A549 (cell line): ENCODE measurements at regions not wholly inside any gene's neighbourhood (a gene's known extent, or its start where the extent isn't known, plus 50 kb on each side); places are given as distances from the start of the nearest gene placed in this dataset.

ENCODE experiments used
- ESRRA ChIP-seq: fragments of 150-350 bp; IDR thresholded peaks from 2 replicates; pipeline ENCODE4 v1.6.1; 2014; ENCODE audit warnings: mild to moderate bottlenecking, low read length, borderline replicate concordance
- GATA3 ChIP-seq: IDR thresholded peaks from 2 replicates; pipeline ENCODE4 v1.6.1; 2012; ENCODE audit warnings: borderline replicate concordance
- NR3C1 ChIP-seq: fragments of >200 bp; sonication (Bioruptor Twin); formaldehyde crosslinking; IDR thresholded peaks from 3 replicates; pipeline ENCODE4 v1.6.1; 2017
- SREBF2 ChIP-seq: fragments of 450-650 bp; IDR thresholded peaks from 2 replicates; pipeline ENCODE4 v1.6.1; 2014; ENCODE audit warnings: mild to moderate bottlenecking, moderate library complexity
- ZC3H11A ChIP-seq: fragments of 450-650 bp; IDR thresholded peaks from 2 replicates; pipeline ENCODE4 v1.6.1; 2014; ENCODE audit warnings: antibody characterized with exemption, mild to moderate bottlenecking
- TF ChIP-seq, protein P1 (sequence below): fragments of >200 bp; sonication (Bioruptor Twin); formaldehyde crosslinking; IDR thresholded peaks from 3 replicates; pipeline ENCODE4 v1.5.1; 2016
- TF ChIP-seq, protein P2 (sequence below): fragments of 200-600 bp; sonication (generic); IDR thresholded peaks from 2 replicates; pipeline ENCODE4 v1.6.1; 2016; ENCODE audit warnings: antibody characterized with exemption, mild to moderate bottlenecking, moderate library complexity
- TF ChIP-seq, protein P3 (sequence below): fragments of 450-650 bp; IDR thresholded peaks from 2 replicates; pipeline ENCODE4 v1.6.1; 2014; ENCODE audit warnings: antibody characterized with exemption
- TF ChIP-seq, protein P4 (sequence below): IDR thresholded peaks from 2 replicates; pipeline ENCODE4 v1.6.1; 2012

DNA sequence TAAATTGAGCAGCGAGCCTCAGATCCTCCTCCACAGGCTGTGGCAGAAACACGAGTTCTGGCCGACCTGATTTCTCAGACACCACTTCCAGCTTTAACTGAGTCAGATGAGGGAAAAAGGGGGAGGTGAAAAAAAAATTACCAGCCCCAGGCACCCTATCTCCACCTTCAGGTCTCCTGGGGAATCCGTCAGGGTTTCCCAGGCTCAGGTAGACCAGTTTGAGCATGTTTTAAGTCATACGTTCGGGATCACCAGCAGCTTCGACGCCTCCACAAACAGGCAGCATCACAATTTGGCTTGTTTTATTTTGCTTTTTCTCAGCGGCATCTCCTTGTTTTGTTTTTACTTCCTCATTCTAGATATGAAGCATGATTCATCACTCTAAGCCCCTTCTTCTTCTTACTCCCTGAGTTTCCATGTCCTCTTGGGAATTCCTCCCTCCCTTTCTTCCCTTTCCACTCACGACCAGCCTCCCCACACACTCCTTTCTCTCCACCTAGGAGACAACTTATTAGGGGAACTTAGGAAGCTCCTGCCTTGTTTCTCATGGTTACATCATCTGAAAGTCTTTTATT is 190.1 kb downstream of the ZNF621 start:
- TF ChIP-seq, protein P1, sequence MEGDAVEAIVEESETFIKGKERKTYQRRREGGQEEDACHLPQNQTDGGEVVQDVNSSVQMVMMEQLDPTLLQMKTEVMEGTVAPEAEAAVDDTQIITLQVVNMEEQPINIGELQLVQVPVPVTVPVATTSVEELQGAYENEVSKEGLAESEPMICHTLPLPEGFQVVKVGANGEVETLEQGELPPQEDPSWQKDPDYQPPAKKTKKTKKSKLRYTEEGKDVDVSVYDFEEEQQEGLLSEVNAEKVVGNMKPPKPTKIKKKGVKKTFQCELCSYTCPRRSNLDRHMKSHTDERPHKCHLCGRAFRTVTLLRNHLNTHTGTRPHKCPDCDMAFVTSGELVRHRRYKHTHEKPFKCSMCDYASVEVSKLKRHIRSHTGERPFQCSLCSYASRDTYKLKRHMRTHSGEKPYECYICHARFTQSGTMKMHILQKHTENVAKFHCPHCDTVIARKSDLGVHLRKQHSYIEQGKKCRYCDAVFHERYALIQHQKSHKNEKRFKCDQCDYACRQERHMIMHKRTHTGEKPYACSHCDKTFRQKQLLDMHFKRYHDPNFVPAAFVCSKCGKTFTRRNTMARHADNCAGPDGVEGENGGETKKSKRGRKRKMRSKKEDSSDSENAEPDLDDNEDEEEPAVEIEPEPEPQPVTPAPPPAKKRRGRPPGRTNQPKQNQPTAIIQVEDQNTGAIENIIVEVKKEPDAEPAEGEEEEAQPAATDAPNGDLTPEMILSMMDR = no peak
- no peak for TF ChIP-seq GATA3
- TF ChIP-seq, protein P2, sequence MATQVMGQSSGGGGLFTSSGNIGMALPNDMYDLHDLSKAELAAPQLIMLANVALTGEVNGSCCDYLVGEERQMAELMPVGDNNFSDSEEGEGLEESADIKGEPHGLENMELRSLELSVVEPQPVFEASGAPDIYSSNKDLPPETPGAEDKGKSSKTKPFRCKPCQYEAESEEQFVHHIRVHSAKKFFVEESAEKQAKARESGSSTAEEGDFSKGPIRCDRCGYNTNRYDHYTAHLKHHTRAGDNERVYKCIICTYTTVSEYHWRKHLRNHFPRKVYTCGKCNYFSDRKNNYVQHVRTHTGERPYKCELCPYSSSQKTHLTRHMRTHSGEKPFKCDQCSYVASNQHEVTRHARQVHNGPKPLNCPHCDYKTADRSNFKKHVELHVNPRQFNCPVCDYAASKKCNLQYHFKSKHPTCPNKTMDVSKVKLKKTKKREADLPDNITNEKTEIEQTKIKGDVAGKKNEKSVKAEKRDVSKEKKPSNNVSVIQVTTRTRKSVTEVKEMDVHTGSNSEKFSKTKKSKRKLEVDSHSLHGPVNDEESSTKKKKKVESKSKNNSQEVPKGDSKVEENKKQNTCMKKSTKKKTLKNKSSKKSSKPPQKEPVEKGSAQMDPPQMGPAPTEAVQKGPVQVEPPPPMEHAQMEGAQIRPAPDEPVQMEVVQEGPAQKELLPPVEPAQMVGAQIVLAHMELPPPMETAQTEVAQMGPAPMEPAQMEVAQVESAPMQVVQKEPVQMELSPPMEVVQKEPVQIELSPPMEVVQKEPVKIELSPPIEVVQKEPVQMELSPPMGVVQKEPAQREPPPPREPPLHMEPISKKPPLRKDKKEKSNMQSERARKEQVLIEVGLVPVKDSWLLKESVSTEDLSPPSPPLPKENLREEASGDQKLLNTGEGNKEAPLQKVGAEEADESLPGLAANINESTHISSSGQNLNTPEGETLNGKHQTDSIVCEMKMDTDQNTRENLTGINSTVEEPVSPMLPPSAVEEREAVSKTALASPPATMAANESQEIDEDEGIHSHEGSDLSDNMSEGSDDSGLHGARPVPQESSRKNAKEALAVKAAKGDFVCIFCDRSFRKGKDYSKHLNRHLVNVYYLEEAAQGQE = no peak
- TF ChIP-seq ZC3H11A = no peak
- TF ChIP-seq, protein P3, sequence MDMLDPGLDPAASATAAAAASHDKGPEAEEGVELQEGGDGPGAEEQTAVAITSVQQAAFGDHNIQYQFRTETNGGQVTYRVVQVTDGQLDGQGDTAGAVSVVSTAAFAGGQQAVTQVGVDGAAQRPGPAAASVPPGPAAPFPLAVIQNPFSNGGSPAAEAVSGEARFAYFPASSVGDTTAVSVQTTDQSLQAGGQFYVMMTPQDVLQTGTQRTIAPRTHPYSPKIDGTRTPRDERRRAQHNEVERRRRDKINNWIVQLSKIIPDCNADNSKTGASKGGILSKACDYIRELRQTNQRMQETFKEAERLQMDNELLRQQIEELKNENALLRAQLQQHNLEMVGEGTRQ = no peak
- TF ChIP-seq SREBF2 = no peak
- TF ChIP-seq, protein P4, sequence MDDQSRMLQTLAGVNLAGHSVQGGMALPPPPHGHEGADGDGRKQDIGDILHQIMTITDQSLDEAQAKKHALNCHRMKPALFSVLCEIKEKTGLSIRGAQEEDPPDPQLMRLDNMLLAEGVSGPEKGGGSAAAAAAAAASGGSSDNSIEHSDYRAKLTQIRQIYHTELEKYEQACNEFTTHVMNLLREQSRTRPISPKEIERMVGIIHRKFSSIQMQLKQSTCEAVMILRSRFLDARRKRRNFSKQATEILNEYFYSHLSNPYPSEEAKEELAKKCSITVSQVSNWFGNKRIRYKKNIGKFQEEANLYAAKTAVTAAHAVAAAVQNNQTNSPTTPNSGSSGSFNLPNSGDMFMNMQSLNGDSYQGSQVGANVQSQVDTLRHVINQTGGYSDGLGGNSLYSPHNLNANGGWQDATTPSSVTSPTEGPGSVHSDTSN = no peak
- no peak for TF ChIP-seq ESRRA
- no peak for TF ChIP-seq NR3C1
